BJ (cell line): ENCODE measurements at regions not wholly inside any gene's neighbourhood (a gene's known extent, or its start where the extent isn't known, plus 50 kb on each side); places are given as distances from the start of the nearest gene placed in this dataset.
"Not testable (repeated sequence)": the region's sequence is repeated elsewhere in the genome, so short reads cannot be mapped to it uniquely, and the experiment has no call there.

Experiments
- CTCF ChIA-PET: fragments of 350-600 bp; formaldehyde crosslinking; extraction: SDS; loops from one replicate; lab custom pipeline; 2021; ENCODE audit warnings: antibody characterized with exemption, inconsistent platforms; lab: Yijun Ruan, JAX
- POLR2A ChIA-PET: fragments of 300-600 bp; sonication (Branson Sonifier 250); formaldehyde crosslinking; extraction: SDS; loops from one replicate; lab custom pipeline; 2021; ENCODE audit warnings: antibody characterized with exemption; lab: Charles Lee
- DNase-seq: peaks from one replicate; pipeline ENCODE4 v3.0.0-alpha.2; 2011; ENCODE audit warnings: low read depth
- H3K27me3 ChIP-seq: 2 replicates; pipeline ENCODE4 v1.6.0; 2011; ENCODE audit warnings: low read length; ENCODE audit not compliant: control insufficient read depth, insufficient read depth
- H3K36me3 ChIP-seq: 2 replicates; pipeline ENCODE4 v1.5.1; 2011; ENCODE audit warnings: low read length; ENCODE audit not compliant: control insufficient read depth, insufficient read depth
- H3K4me3 ChIP-seq: 2 replicates; pipeline ENCODE4 v1.5.1; 2011; ENCODE audit warnings: low read depth, mild to moderate bottlenecking, control low read depth, low read length
- TF ChIP-seq, protein P1 (sequence below): IDR thresholded peaks from 2 replicates; pipeline ENCODE4 v1.5.1; 2011; ENCODE audit warnings: low read depth, mild to moderate bottlenecking, control low read depth, inconsistent platforms, low read length, moderate library complexity; ENCODE audit not compliant: insufficient read depth

DNA sequence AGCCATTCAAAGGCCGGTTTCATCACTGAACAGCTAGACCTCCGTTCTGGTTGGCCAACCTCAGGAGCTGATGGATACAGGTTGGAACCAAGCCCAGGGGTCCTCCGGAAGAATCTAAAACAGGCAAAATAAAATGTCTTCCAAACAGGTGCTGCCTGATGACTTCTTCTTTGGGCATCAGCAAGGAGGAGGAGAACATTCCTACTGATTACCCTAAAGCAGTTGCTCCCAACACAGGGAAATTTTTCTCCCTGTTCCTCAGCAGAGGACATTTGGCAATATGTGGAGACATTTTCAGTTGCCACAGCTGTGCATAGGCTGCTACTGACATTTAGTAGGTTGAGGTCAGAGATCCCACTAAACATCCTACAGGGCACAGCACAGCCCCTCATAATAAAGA lies 319.3 kb upstream of the PPARGC1A start:
- TF ChIP-seq, protein P1, sequence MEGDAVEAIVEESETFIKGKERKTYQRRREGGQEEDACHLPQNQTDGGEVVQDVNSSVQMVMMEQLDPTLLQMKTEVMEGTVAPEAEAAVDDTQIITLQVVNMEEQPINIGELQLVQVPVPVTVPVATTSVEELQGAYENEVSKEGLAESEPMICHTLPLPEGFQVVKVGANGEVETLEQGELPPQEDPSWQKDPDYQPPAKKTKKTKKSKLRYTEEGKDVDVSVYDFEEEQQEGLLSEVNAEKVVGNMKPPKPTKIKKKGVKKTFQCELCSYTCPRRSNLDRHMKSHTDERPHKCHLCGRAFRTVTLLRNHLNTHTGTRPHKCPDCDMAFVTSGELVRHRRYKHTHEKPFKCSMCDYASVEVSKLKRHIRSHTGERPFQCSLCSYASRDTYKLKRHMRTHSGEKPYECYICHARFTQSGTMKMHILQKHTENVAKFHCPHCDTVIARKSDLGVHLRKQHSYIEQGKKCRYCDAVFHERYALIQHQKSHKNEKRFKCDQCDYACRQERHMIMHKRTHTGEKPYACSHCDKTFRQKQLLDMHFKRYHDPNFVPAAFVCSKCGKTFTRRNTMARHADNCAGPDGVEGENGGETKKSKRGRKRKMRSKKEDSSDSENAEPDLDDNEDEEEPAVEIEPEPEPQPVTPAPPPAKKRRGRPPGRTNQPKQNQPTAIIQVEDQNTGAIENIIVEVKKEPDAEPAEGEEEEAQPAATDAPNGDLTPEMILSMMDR, result no peak
- no peaks in the 10 kb centered on the region for H3K27me3 ChIP-seq
- no peaks in the 10 kb centered on the region for H3K36me3 ChIP-seq
- DNase-seq, result no peak
- POLR2A ChIA-PET, result no interaction called here
- no peak overlapping the region for H3K4me3 ChIP-seq
- CTCF ChIA-PET, result interaction anchor here (0.6 to 3.8 kb wide), 3 partner anchors 11 to 183 kb away, joined by 3 to 13 read pairs (median 3); no protein-coding TSS in a partner anchor

- Histone ChIP-seq H3K27me3 (no peaks in the 10 kb centered on the region), H3K4me3 (no peak overlapping the region), H3K36me3 (no peaks in the 10 kb centered on the region)
- POLR2A ChIA-PET, result no interaction called here
- DNase-seq, result no peak
- TF ChIP-seq, protein P1, result no peak
- CTCF ChIA-PET, result interaction anchor here (0.6 to 3.8 kb wide), 3 partner anchors 11 to 184 kb away, joined by 3 to 13 read pairs (median 3); no protein-coding TSS in a partner anchor
Observed at GRCh38 chr4:24208691-24209090, 318.8 kb upstream of the PPARGC1A start.

GRCh38 chr4:24204708-24205107 lies 314.9 kb upstream of the PPARGC1A start:
- H3K4me3 ChIP-seq, POLR2A ChIA-PET, DNase-seq, H3K27me3 ChIP-seq, CTCF ChIA-PET, H3K36me3 ChIP-seq: not testable (repeated sequence)

DNA sequence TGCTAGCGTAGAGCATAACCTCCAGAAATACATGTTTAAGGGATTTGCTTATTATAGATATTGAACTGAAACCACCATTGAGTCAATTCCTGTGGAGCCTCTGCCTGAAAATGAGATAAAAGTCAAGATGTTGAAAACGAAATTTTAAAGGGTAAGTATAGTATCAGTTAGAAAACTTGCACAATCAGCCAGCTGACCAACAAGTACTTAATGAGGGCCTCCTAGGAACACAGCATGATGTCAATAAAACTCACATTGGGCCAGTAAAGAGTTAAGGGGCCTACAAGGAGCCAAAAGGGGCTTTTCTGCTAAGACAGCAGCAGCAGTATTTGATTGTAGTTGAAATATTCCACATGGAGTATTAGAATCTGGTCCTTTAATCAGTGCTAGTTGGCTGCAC lies 314.1 kb upstream of the PPARGC1A start:
- H3K4me3 ChIP-seq, result no peak overlapping the region
- DNase-seq, result no peak
- TF ChIP-seq, protein P1, result no peak
- ChIA-PET CTCF (no interaction called here), POLR2A (no interaction called here)
- no peaks in the 10 kb centered on the region for H3K27me3 ChIP-seq
- H3K36me3 ChIP-seq, result no peaks in the 10 kb centered on the region

- Histone ChIP-seq H3K27me3 (0 out of 2 replicates have a peak, but pooled peaks cover 1% of the 10 kb centered on the region), H3K36me3 (no peaks in the 10 kb centered on the region), H3K4me3 (no peak overlapping the region)
- ChIA-PET POLR2A (no interaction called here), CTCF (no interaction called here)
- DNase-seq, result no peak
- TF ChIP-seq, protein P1, result no peak
Observed at GRCh38 chr4:24202579-24202978, 312.7 kb upstream of the PPARGC1A start.

DNA sequence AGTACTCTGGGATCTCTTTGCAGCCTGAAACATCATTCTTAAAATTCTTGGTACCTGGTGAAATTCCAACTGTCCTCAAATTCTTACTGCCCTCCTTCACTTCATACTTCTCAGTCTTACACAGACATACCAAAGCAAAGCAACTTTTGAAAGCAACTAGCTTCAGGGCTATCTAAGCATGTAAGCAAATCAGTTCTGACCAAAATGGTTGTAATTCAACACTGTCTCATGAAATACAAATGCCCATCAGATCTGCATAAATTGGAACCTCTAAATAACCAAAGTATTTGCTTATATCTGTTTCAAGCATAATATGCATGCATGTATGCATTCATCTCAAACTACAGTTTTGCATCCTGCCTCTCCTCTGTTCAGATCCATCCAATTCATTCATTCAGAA lies 308.1 kb upstream of the PPARGC1A start:
- CTCF ChIA-PET, result interaction anchor here (2.8 kb wide), 1 partner anchor 12 kb away, joined by 13 read pairs; no protein-coding TSS in a partner anchor
- POLR2A ChIA-PET, result no interaction called here
- 0 out of 2 replicates have a peak, but pooled peaks cover 1% of the 10 kb centered on the region for H3K27me3 ChIP-seq
- TF ChIP-seq, protein P1, result no peak
- H3K4me3 ChIP-seq, result no peak overlapping the region
- no peaks in the 10 kb centered on the region for H3K36me3 ChIP-seq
- no peak for DNase-seq
